ENCODE measurements at regions not wholly inside any gene's neighbourhood (a gene's known extent, or its start where the extent isn't known, plus 50 kb on each side); places are given as distances from the start of the nearest gene placed in this dataset.

GRCh38 chr3:103791786-103792515, 1357.1 kb downstream of the ZPLD1 start:
- no peak for TF ChIP-seq CTCF (IDR thresholded peaks at IDR 0.05)
- no peak for TF ChIP-seq EZH2phosphoT487 (IDR thresholded peaks at IDR 0.05)
- no peak for TF ChIP-seq EZH2 (IDR thresholded peaks at IDR 0.05)

Measured in neural progenitor cell (in vitro differentiated cells).